Dendritic cell treated with granulocyte-macrophage colony-stimulating factor and Interleukin-4, amounts not matched to agents 40 ng/mL and 50 ng/mL, for 4 days (primary cell): ENCODE measurements at regions not wholly inside any gene's neighbourhood (a gene's known extent, or its start where the extent isn't known, plus 50 kb on each side); places are given as distances from the start of the nearest gene placed in this dataset.

Experiments used
- H3K27ac Mint-ChIP-seq: one replicate; pipeline ENCODE4 v1.8.0; 2022; ENCODE audit warnings: mild to moderate bottlenecking, mixed read lengths
- H3K27me3 Mint-ChIP-seq: one replicate; pipeline ENCODE4 v1.8.0; 2022; ENCODE audit warnings: mild to moderate bottlenecking, mixed read lengths
- H3K36me3 Mint-ChIP-seq: one replicate; pipeline ENCODE4 v1.8.0; 2022; ENCODE audit warnings: low read depth, mixed read lengths
- H3K4me1 Mint-ChIP-seq: one replicate; pipeline ENCODE4 v1.8.0; 2022; ENCODE audit warnings: low read depth, mixed read lengths
- H3K4me3 Mint-ChIP-seq: one replicate; pipeline ENCODE4 v1.8.0; 2022; ENCODE audit warnings: mild to moderate bottlenecking, moderate library complexity, mixed read lengths
- H3K9me3 Mint-ChIP-seq: one replicate; pipeline ENCODE4 v1.8.0; 2022; ENCODE audit warnings: mixed read lengths
- intact Hi-C: fragments of 100-400 bp; cut with micrococcal nuclease; formaldehyde crosslinking; loops from one replicate; pipeline ENCODE4 v1.15.0; 2022

DNA sequence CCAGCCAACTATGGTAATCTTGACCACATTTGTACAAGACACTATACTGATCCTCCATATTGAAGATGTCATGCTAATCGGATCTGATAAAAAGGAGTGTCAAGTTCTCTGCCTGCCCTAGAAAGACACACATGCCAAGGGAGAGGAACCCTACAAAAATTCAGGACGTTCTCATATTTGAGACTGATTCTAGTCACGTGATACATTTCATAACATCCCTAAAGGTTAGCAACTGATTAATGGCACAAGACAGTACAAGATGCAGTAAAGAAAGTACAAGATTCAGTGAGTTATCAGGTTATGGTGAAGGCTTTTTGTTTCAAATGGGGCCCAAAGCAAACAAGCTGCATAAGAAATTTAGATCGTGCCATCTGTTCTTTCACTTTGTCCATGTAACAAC lies 190.7 kb upstream of the MOCS1 start:
- no peaks in the 10 kb centered on the region for H3K36me3 Mint-ChIP-seq
- H3K4me3 Mint-ChIP-seq, result no peak overlapping the region
- no peaks in the 10 kb centered on the region for H3K4me1 Mint-ChIP-seq
- no peaks in the 10 kb centered on the region for H3K9me3 Mint-ChIP-seq
- intact Hi-C loops, result no loop called here
- H3K27ac Mint-ChIP-seq, result no peak overlapping the region
- no peaks in the 10 kb centered on the region for H3K27me3 Mint-ChIP-seq

- no peaks in the 10 kb centered on the region for H3K4me1 Mint-ChIP-seq
- intact Hi-C loops, result no loop called here
- no peak overlapping the region for H3K4me3 Mint-ChIP-seq
- no peaks in the 10 kb centered on the region for H3K27me3 Mint-ChIP-seq
- H3K36me3 Mint-ChIP-seq, result no peaks in the 10 kb centered on the region
- H3K27ac Mint-ChIP-seq, result no peak overlapping the region
- H3K9me3 Mint-ChIP-seq, result peaks cover 8% of the 10 kb centered on the region
Observed at GRCh38 chr6:40116832-40117231, 182.6 kb upstream of the MOCS1 start.

DNA sequence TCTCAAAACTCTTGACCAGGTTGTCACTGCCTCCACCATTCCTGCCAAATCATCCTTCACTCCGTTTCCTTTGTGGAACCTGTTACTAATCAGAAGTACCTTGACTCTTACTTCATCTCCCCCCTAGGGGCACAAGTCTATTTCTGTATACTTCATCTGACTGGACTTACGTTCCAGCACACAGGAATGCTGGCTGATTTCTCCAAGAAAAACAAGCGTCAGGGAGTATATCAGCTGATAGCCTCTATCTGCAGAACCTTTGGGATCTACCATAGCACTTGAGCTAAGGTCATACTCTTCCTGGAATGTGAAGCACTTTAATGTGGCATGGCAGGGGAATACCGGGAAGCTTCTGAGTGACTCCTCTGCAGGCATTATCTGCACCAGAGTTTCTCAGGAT lies 178.1 kb upstream of the MOCS1 start:
- H3K36me3 Mint-ChIP-seq, result no peaks in the 10 kb centered on the region
- intact Hi-C loops, result no loop called here
- H3K4me3 Mint-ChIP-seq, result no peak overlapping the region
- peaks cover 8% of the 10 kb centered on the region for H3K9me3 Mint-ChIP-seq
- H3K27me3 Mint-ChIP-seq, result no peaks in the 10 kb centered on the region
- H3K27ac Mint-ChIP-seq, result no peak overlapping the region
- H3K4me1 Mint-ChIP-seq, result no peaks in the 10 kb centered on the region

DNA sequence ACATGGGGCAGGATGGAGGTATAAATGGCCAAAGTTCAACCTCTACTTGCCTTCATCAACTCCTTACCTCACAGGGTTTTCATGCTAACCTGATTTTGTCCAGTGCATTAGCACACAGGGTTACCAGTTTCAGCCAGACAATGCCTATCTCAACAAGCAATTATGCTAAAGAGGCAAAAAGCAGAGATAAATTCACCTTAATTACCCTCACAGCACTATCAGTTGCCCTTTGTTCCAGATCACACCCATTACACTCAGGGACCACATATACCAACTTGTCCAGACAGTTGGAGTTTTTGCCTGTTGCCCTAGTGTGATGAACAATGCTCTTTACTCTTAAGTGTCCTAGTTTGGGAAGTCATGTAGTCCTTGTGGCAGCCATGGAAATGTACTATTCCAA lies 174.5 kb upstream of the MOCS1 start:
- H3K27me3 Mint-ChIP-seq, result no peaks in the 10 kb centered on the region
- H3K36me3 Mint-ChIP-seq, result no peaks in the 10 kb centered on the region
- intact Hi-C loops, result no loop called here
- H3K4me3 Mint-ChIP-seq, result no peak overlapping the region
- no peak overlapping the region for H3K27ac Mint-ChIP-seq
- H3K4me1 Mint-ChIP-seq, result no peaks in the 10 kb centered on the region
- peaks cover 8% of the 10 kb centered on the region for H3K9me3 Mint-ChIP-seq

DNA sequence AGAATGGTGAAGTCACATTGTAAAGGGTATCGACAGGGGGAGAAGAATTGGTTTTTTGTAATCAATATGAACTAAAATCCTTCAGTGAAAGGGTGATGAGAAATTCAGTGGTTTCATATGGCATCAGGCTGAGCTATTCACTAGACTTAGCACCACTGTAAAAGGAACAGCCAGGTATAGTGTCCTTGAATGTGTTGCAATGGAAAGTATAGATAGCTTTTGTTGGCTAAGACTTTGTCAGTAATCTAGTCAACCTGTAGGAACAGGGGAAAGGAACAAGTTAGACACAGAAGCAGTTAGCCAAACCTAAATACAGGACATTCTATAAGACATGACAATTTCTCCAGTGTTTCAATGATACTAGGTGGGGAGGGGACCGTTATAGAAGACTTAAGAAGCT lies 172.6 kb upstream of the MOCS1 start:
- intact Hi-C loops, result no loop called here
- H3K4me1 Mint-ChIP-seq, result no peaks in the 10 kb centered on the region
- no peak overlapping the region for H3K27ac Mint-ChIP-seq
- H3K9me3 Mint-ChIP-seq, result peaks cover 8% of the 10 kb centered on the region
- no peak overlapping the region for H3K4me3 Mint-ChIP-seq
- H3K36me3 Mint-ChIP-seq, result no peaks in the 10 kb centered on the region
- no peaks in the 10 kb centered on the region for H3K27me3 Mint-ChIP-seq

DNA sequence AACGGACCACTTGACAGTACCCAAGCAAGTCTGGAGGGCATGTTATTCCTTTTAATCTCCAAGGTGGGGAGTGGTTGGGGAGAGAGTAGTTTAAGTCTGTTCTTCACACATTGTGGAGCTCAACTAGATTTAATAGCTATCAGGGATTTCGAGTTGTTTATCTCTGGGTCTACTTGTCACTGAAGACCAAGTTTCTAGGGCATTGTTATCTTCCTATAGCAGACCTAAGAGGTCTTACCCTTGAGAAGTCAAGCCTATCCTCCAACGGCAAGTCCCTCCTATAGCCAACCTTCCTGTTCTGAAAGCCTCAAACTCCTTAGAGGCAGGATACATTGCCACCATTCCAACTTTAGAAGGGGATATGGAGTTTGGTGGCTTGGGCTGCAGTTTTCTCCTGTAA lies 164.5 kb upstream of the MOCS1 start:
- H3K27me3 Mint-ChIP-seq, result no peaks in the 10 kb centered on the region
- no peak overlapping the region for H3K4me3 Mint-ChIP-seq
- H3K9me3 Mint-ChIP-seq, result peaks cover 8% of the 10 kb centered on the region
- intact Hi-C loops, result no loop called here
- no peaks in the 10 kb centered on the region for H3K4me1 Mint-ChIP-seq
- no peaks in the 10 kb centered on the region for H3K36me3 Mint-ChIP-seq
- H3K27ac Mint-ChIP-seq, result no peak overlapping the region

DNA sequence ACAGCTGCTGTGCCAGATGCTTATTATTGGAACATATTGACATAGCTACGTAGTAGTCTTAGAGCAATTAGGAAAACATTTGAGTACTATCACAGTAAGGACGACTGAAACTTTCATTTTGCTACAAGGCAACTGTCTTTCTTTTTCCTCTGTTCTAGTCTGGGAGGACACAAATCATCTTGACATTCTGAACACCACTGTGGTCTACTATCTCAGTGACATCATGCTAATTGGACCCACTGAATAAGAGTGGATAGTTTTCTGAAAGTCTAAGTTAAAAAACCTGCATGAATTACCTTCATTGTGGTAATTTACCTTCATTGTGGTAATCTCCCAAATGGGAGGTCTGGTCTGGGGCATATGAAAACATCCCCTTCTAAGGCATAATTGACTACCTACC lies 163.3 kb upstream of the MOCS1 start:
- Mint-ChIP-seq H3K9me3 (peaks cover 8% of the 10 kb centered on the region), H3K4me1 (no peaks in the 10 kb centered on the region), H3K27me3 (no peaks in the 10 kb centered on the region), H3K27ac (no peak overlapping the region), H3K36me3 (no peaks in the 10 kb centered on the region), H3K4me3 (no peak overlapping the region)
- intact Hi-C loops, result no loop called here

GRCh38 chr6:40083141-40083920 lies 149.1 kb upstream of the MOCS1 start:
- no peaks in the 10 kb centered on the region for H3K9me3 Mint-ChIP-seq
- H3K4me3 Mint-ChIP-seq, result no peak overlapping the region
- H3K36me3 Mint-ChIP-seq, result no peaks in the 10 kb centered on the region
- no peaks in the 10 kb centered on the region for H3K4me1 Mint-ChIP-seq
- H3K27me3 Mint-ChIP-seq, result no peaks in the 10 kb centered on the region
- H3K27ac Mint-ChIP-seq, result no peak overlapping the region
- intact Hi-C loops, result no loop called here

DNA sequence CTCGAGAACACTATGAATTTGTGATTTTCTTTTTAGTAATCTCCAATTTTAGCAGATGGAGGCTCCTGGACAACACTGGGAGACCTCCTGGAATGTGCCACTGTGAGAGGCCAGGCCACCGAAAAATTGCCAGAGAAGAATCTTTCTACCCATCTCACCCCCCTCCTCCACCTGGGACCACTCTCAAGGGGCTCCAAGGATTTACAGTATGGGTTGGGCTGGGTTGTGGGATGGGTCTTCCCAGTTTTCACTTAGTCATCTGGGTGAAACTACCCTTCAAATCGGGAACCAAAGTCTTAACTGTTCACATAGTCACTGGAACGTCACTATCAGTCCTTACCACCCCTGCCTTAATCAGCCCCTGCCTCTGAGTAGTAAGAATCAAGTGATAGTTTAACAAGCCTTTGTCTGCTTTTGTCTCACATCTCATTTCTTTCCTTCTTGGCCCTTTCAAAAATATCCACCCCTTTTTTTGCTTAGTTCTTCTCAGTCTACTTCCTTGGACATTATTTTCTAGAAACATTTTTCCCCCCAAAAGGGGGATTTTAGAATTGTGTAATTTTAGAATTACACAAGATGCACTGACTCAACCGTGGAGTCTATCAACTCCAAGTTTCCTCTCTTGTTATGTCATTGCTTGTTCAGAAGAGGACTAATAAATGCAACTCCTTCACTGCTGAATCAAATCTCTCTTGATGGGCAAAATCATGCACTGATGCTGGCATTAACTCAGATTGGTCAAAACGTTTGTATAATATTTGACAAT lies 148.2 kb upstream of the MOCS1 start:
- Mint-ChIP-seq H3K27ac (no peak overlapping the region), H3K9me3 (no peaks in the 10 kb centered on the region), H3K27me3 (no peaks in the 10 kb centered on the region), H3K4me1 (no peaks in the 10 kb centered on the region), H3K4me3 (no peak overlapping the region), H3K36me3 (no peaks in the 10 kb centered on the region)
- intact Hi-C loops, result no loop called here

DNA sequence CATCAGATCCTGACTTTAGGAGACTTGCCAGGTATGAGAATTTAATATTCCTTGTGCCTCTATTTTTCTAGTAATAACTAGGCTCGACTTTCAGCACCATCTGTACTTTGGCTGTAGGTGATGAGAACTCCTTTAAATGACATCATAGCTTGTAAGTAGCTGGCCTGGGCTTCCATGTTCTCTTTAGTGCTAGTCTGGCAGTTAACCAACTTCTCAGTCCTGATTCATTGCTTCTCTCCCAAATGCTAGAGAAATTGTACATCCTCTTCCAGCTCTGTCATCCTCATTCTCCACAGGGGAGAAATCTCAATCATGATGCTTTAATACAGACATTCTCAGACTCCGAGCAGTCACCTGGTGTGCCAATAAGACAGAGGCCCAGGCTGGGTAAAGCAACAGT lies 143.5 kb upstream of the MOCS1 start:
- Mint-ChIP-seq H3K36me3 (no peaks in the 10 kb centered on the region), H3K4me1 (no peaks in the 10 kb centered on the region), H3K9me3 (no peaks in the 10 kb centered on the region), H3K27me3 (no peaks in the 10 kb centered on the region), H3K27ac (no peak overlapping the region), H3K4me3 (no peak overlapping the region)
- intact Hi-C loops, result no loop called here

DNA sequence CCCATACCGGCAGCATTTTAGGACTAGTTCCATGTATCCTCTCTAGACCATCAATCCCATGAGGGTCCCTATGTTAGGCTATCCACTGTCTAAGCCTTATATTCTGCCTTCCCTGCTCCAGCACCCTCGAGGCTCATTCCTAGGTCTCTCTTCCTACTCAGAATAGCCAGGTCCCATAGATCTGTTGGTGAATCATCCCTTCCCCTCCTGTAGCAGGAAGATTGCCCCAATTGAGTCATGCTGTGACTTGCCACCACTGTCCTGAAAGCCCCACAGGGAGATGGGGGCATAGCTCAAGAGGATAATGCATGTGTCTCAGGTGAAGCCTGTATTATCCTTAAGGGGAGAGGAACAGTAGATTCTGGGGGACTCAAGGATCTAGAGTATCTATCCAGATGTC lies 143.1 kb upstream of the MOCS1 start:
- no peak overlapping the region for H3K27ac Mint-ChIP-seq
- H3K4me3 Mint-ChIP-seq, result no peak overlapping the region
- intact Hi-C loops, result no loop called here
- H3K4me1 Mint-ChIP-seq, result no peaks in the 10 kb centered on the region
- no peaks in the 10 kb centered on the region for H3K27me3 Mint-ChIP-seq
- no peaks in the 10 kb centered on the region for H3K36me3 Mint-ChIP-seq
- no peaks in the 10 kb centered on the region for H3K9me3 Mint-ChIP-seq

GRCh38 chr6:40075056-40075590 lies 140.9 kb upstream of the MOCS1 start:
- Mint-ChIP-seq H3K36me3 (no peaks in the 10 kb centered on the region), H3K4me1 (no peaks in the 10 kb centered on the region), H3K9me3 (no peaks in the 10 kb centered on the region), H3K27me3 (no peaks in the 10 kb centered on the region), H3K27ac (no peak overlapping the region), H3K4me3 (no peak overlapping the region)
- intact Hi-C loops, result no loop called here

GRCh38 chr6:40074306-40075055 lies 140.2 kb upstream of the MOCS1 start:
- H3K4me1 Mint-ChIP-seq, result no peaks in the 10 kb centered on the region
- H3K9me3 Mint-ChIP-seq, result no peaks in the 10 kb centered on the region
- H3K27me3 Mint-ChIP-seq, result no peaks in the 10 kb centered on the region
- H3K36me3 Mint-ChIP-seq, result no peaks in the 10 kb centered on the region
- intact Hi-C loops, result no loop called here
- no peak overlapping the region for H3K4me3 Mint-ChIP-seq
- no peak overlapping the region for H3K27ac Mint-ChIP-seq

GRCh38 chr6:40066372-40066771 lies 132.1 kb upstream of the MOCS1 start:
- no peaks in the 10 kb centered on the region for H3K9me3 Mint-ChIP-seq
- H3K27ac Mint-ChIP-seq, result no peak overlapping the region
- no peaks in the 10 kb centered on the region for H3K27me3 Mint-ChIP-seq
- no peaks in the 10 kb centered on the region for H3K36me3 Mint-ChIP-seq
- H3K4me1 Mint-ChIP-seq, result no peaks in the 10 kb centered on the region
- H3K4me3 Mint-ChIP-seq, result no peak overlapping the region
- intact Hi-C loops, result no loop called here
